Activated naive CD4-positive, alpha-beta T cell treated with anti-CD3 and anti-CD28 coated beads for 36 hours (primary cell): ENCODE measurements at regions not wholly inside any gene's neighbourhood (a gene's known extent, or its start where the extent isn't known, plus 50 kb on each side); places are given as distances from the start of the nearest gene placed in this dataset.

ENCODE experiments used
- CTCF ChIA-PET: fragments of 350-600 bp; sonication (Branson Sonifier 250); formaldehyde crosslinking; loops from one replicate; lab custom pipeline; 2021; ENCODE audit warnings: antibody characterized with exemption; lab: Charles Lee
- DNase-seq: peaks from one replicate; pipeline ENCODE4 v3.0.0-alpha.2; 2020
- H3K27ac Mint-ChIP-seq: one replicate; pipeline ENCODE4 v1.8.0; 2021; ENCODE audit warnings: mild to moderate bottlenecking, mixed read lengths
- H3K27me3 Mint-ChIP-seq: one replicate; pipeline ENCODE4 v1.8.0; 2021; ENCODE audit warnings: low read depth, mixed read lengths
- H3K36me3 Mint-ChIP-seq: one replicate; pipeline ENCODE4 v1.8.0; 2021; ENCODE audit warnings: low read depth, mixed read lengths
- H3K4me1 Mint-ChIP-seq: one replicate; pipeline ENCODE4 v1.8.0; 2021; ENCODE audit warnings: low read depth, mixed read lengths
- H3K4me3 Mint-ChIP-seq: one replicate; pipeline ENCODE4 v1.8.0; 2021; ENCODE audit warnings: mild to moderate bottlenecking, moderate library complexity, mixed read lengths
- H3K9me3 Mint-ChIP-seq: one replicate; pipeline ENCODE4 v1.8.0; 2021; ENCODE audit warnings: mixed read lengths
- intact Hi-C: fragments of 100-400 bp; cut with micrococcal nuclease; formaldehyde crosslinking; loops from one replicate; pipeline ENCODE4 v1.15.1; 2023

DNA sequence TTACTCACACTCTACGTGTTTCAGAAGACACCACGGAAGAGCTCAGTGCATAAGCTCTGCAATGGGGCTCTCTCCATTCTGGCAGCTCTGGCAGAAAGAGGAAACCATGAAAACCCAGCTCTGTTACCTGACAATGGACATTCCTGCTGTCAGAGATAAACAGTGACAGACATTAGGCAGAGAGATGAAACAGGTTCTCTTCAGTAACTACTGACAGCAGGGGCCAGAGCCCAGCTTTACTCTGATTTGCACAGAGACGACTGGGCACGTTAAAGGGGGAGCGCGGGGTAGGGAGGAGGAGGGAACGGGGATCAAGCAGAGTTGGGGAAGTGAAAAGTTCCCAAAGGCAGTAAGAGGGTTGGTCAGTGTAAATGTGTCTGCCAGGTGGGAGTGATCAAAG, 206.1 kb downstream of the RAMP3 start:
- Mint-ChIP-seq H3K27me3 (peaks cover 2% of the 10 kb centered on the region), H3K36me3 (no peaks in the 10 kb centered on the region), H3K27ac (no peak overlapping the region), H3K9me3 (no peaks in the 10 kb centered on the region), H3K4me1 (no peaks in the 10 kb centered on the region), H3K4me3 (no peak overlapping the region)
- CTCF ChIA-PET = interaction anchor here (0.6 kb wide), 1 partner anchor 315 kb away, joined by 4 read pairs; no protein-coding TSS in a partner anchor
- intact Hi-C loops = no loop called here
- DNase-seq = no peak

GRCh38 chr7:45365341-45365740, 207.8 kb downstream of the RAMP3 start:
- Mint-ChIP-seq H3K27ac (no peak overlapping the region), H3K9me3 (peaks cover 3% of the 10 kb centered on the region), H3K36me3 (no peaks in the 10 kb centered on the region), H3K4me1 (no peaks in the 10 kb centered on the region), H3K4me3 (no peak overlapping the region), H3K27me3 (peaks cover 8% of the 10 kb centered on the region)
- intact Hi-C loops = no loop called here
- DNase-seq = no peak
- CTCF ChIA-PET = no interaction called here

GRCh38 chr7:45366475-45366874, 207.7 kb upstream of the ADCY1 start:
- H3K4me1 Mint-ChIP-seq = no peaks in the 10 kb centered on the region
- H3K36me3 Mint-ChIP-seq = no peaks in the 10 kb centered on the region
- H3K4me3 Mint-ChIP-seq = no peak overlapping the region
- CTCF ChIA-PET = no interaction called here
- intact Hi-C loops = no loop called here
- peaks cover 8% of the 10 kb centered on the region for H3K27me3 Mint-ChIP-seq
- DNase-seq = no peak
- H3K9me3 Mint-ChIP-seq = peaks cover 3% of the 10 kb centered on the region
- no peak overlapping the region for H3K27ac Mint-ChIP-seq

DNA sequence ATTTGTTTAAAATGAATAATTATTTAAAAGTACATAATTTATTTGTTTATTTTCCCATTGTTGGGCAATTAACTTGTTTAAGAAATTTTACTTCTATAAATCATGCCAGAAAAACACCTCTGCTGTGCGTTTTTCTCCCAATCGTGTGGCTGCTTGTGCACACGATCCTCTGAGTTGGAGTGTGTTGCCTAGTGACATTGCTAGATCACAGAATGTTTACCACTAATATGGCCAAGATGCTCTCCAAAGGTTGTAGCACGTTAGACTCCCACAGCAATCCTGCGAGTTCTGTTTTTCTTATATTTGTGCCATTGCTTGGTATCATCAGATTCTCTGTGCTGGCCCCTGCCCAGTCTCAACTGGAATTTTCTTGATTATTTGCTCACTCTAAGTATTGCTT, 207.1 kb upstream of the ADCY1 start:
- Mint-ChIP-seq H3K27me3 (peaks cover 9% of the 10 kb centered on the region), H3K4me3 (no peak overlapping the region), H3K9me3 (peaks cover 3% of the 10 kb centered on the region), H3K4me1 (no peaks in the 10 kb centered on the region), H3K27ac (no peak overlapping the region), H3K36me3 (no peaks in the 10 kb centered on the region)
- intact Hi-C loops = no loop called here
- CTCF ChIA-PET = no interaction called here
- DNase-seq = no peak

GRCh38 chr7:45368129-45368807, 205.9 kb upstream of the ADCY1 start:
- H3K27ac Mint-ChIP-seq = no peak overlapping the region
- no peaks in the 10 kb centered on the region for H3K4me1 Mint-ChIP-seq
- H3K9me3 Mint-ChIP-seq = peaks cover 4% of the 10 kb centered on the region
- CTCF ChIA-PET = no interaction called here
- H3K36me3 Mint-ChIP-seq = no peaks in the 10 kb centered on the region
- no peak overlapping the region for H3K4me3 Mint-ChIP-seq
- H3K27me3 Mint-ChIP-seq = peaks cover 11% of the 10 kb centered on the region
- DNase-seq = no peak
- intact Hi-C loops = no loop called here

DNA sequence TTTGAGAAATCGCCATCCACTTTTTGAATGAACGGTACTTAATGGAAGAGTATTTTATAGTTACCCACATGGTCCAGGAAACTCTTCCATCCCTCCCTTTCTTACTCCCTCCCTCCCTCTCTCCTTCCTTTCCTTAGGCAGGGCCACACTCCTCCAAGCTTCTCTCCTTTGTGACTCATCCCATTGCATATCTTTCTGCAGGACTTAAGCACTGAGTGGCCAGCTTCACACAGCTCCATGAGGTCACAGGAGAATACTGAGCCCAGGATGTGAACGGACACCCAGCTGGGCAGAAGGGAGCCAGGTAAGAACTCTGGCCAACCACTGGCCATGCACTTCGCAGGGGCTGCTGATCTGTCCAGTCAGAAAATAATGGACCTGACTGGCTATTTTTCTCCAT, 189.7 kb upstream of the ADCY1 start:
- Mint-ChIP-seq H3K27me3 (peaks cover 2% of the 10 kb centered on the region), H3K36me3 (no peaks in the 10 kb centered on the region), H3K27ac (no peak overlapping the region), H3K4me1 (no peaks in the 10 kb centered on the region), H3K4me3 (no peak overlapping the region), H3K9me3 (no peaks in the 10 kb centered on the region)
- DNase-seq = no peak
- intact Hi-C loops = no loop called here
- CTCF ChIA-PET = no interaction called here

DNA sequence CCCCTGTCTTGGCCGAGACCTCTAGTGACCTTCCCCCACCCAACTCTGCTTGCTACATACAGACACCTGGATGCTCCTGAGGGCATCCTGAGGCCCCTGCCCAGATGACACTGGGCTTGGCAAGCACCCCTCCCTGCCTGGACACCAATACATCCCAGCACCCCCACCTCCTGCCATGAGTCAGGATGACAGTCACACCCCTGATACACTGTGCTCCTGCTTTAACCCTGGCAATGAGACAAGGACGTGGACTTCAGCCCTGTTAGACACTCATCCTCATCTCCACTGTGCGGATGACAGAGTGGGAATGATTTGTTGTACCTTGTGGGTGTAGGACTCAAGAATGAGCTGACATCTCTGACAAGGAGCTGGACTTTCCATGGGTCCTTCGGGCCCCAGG, 186.3 kb upstream of the ADCY1 start:
- no peaks in the 10 kb centered on the region for H3K4me1 Mint-ChIP-seq
- H3K27ac Mint-ChIP-seq = no peak overlapping the region
- H3K4me3 Mint-ChIP-seq = no peak overlapping the region
- CTCF ChIA-PET = no interaction called here
- intact Hi-C loops = no loop called here
- H3K9me3 Mint-ChIP-seq = no peaks in the 10 kb centered on the region
- peaks cover 2% of the 10 kb centered on the region for H3K27me3 Mint-ChIP-seq
- no peak for DNase-seq
- no peaks in the 10 kb centered on the region for H3K36me3 Mint-ChIP-seq

GRCh38 chr7:45389073-45389872, 184.9 kb upstream of the ADCY1 start:
- Mint-ChIP-seq H3K27me3 (peaks cover 2% of the 10 kb centered on the region), H3K36me3 (no peaks in the 10 kb centered on the region), H3K4me3 (no peak overlapping the region), H3K4me1 (no peaks in the 10 kb centered on the region), H3K27ac (no peak overlapping the region), H3K9me3 (no peaks in the 10 kb centered on the region)
- CTCF ChIA-PET = no interaction called here
- intact Hi-C loops = no loop called here
- DNase-seq = no peak

DNA sequence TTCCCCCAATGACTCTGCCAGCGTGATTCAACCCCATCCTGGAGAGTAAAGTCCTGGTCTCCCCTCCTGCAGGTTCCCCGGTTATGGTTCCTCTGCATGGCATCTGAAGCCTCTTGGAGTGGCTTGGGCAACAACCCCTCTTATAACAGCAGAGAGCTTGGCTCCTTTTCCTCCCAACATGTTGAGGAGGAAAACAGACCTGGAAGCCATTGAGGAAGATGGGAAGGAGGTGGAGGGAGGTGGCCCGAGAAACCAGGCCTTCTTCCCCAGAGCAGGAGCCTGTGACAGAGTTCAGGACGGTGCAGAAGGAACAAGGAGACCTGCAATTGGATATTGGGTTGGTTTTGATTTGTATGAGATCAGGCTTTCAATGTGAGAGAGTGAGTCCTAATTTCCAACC, 184.0 kb upstream of the ADCY1 start:
- H3K27me3 Mint-ChIP-seq = no peaks in the 10 kb centered on the region
- no peaks in the 10 kb centered on the region for H3K9me3 Mint-ChIP-seq
- CTCF ChIA-PET = no interaction called here
- no peak overlapping the region for H3K27ac Mint-ChIP-seq
- H3K4me3 Mint-ChIP-seq = no peak overlapping the region
- H3K36me3 Mint-ChIP-seq = no peaks in the 10 kb centered on the region
- no peak for DNase-seq
- intact Hi-C loops = no loop called here
- no peaks in the 10 kb centered on the region for H3K4me1 Mint-ChIP-seq

DNA sequence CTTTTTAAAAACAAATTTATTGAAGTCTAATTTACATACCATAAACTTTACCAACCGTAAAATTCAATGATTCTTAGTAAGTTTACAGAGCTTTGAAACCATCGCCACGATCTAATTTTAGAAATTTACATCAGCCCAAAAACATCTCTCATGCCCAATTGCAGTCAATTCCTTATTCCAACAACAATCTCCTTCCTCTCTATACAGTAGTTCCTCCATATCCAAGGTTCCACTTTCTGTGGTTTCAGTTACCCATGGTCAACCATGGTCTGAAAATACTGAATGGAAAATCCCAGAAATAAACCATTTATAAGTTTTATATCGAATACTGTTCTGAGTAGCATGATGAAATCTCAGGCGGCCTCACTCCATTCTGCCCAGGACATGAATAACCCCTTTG, 183.4 kb upstream of the ADCY1 start:
- Mint-ChIP-seq H3K36me3 (no peaks in the 10 kb centered on the region), H3K27ac (no peak overlapping the region), H3K4me3 (no peak overlapping the region), H3K9me3 (no peaks in the 10 kb centered on the region), H3K4me1 (no peaks in the 10 kb centered on the region), H3K27me3 (no peaks in the 10 kb centered on the region)
- CTCF ChIA-PET = no interaction called here
- no peak for DNase-seq
- intact Hi-C loops = no loop called here

GRCh38 chr7:45391618-45392451, 182.3 kb upstream of the ADCY1 start:
- Mint-ChIP-seq H3K36me3 (no peaks in the 10 kb centered on the region), H3K9me3 (no peaks in the 10 kb centered on the region), H3K4me1 (no peaks in the 10 kb centered on the region), H3K4me3 (no peak overlapping the region), H3K27ac (no peak overlapping the region), H3K27me3 (no peaks in the 10 kb centered on the region)
- intact Hi-C loops = no loop called here
- CTCF ChIA-PET = interaction anchor here (0.5 to 0.6 kb wide), 2 partner anchors 77 to 215 kb away, joined by 3 to 8 read pairs; no protein-coding TSS in a partner anchor
- DNase-seq = no peak

DNA sequence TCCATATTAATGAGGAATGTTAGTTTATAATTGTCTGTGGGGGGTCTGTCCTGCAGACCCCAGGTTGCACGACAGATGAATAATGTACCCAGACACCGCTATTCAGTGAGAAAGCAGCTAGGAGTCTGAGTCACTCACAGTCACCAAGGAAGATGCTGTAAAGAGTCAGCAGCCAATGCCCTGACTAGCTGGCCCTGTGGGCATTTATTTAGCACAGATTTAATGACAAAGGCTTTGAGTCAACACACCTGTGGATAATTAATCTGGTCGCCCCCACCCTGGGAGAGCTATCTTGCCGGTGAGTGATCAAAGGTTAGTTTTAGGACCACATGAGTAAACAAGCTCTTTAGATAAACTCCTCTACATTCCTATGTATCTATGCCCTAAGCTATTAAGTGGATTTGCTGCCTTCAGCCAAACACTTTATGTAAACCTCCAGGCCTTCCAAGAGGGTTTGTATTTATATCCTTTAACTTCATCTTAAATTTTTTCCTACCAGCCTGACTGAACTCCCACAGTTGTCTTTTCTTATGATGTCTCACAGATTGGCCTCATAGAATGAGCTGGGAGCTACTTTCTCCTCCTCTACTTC, 180.0 kb upstream of the ADCY1 start:
- H3K9me3 Mint-ChIP-seq = no peaks in the 10 kb centered on the region
- no peak for DNase-seq
- no peak overlapping the region for H3K4me3 Mint-ChIP-seq
- H3K36me3 Mint-ChIP-seq = no peaks in the 10 kb centered on the region
- intact Hi-C loops = no loop called here
- no peaks in the 10 kb centered on the region for H3K4me1 Mint-ChIP-seq
- CTCF ChIA-PET = no interaction called here
- H3K27me3 Mint-ChIP-seq = no peaks in the 10 kb centered on the region
- no peak overlapping the region for H3K27ac Mint-ChIP-seq
